Fibroblast of upper back skin (primary cell): ENCODE measurements at regions not wholly inside any gene's neighbourhood (a gene's known extent, or its start where the extent isn't known, plus 50 kb on each side); places are given as distances from the start of the nearest gene placed in this dataset.

ENCODE experiments used
- DNase-seq: peaks from one replicate; pipeline ENCODE4 v3.0.0-alpha.2; 2013

- no peak for DNase-seq
Measured at GRCh38 chr13:37925878-37926473, 56.4 kb upstream of the TRPC4 start.

GRCh38 chr13:37923236-37923635 lies 53.7 kb upstream of the TRPC4 start:
- no peak for DNase-seq

GRCh38 chr13:37919329-37919880 lies 49.8 kb upstream of the TRPC4 start:
- no peak for DNase-seq
